GM21526 (cell line): ENCODE measurements at regions not wholly inside any gene's neighbourhood (a gene's known extent, or its start where the extent isn't known, plus 50 kb on each side); places are given as distances from the start of the nearest gene placed in this dataset.

Experiments
- ATAC-seq: cut with Tn5 transposase; IDR thresholded peaks from one replicate; pipeline ENCODE4 v1.9.1; 2021; ENCODE audit warnings: moderate library complexity; ENCODE audit not compliant: unreplicated experiment, low FRiP score

- no peak for ATAC-seq
Observed at GRCh38 chr10:120360571-120360970, 96.5 kb upstream of the PLPP4 start.

GRCh38 chr10:120365872-120366271 lies 91.2 kb upstream of the PLPP4 start:
- ATAC-seq: no peak

GRCh38 chr10:120367341-120367740 lies 89.7 kb upstream of the PLPP4 start:
- no peak for ATAC-seq

- no peak for ATAC-seq
Observed at GRCh38 chr10:120368338-120368737, 88.7 kb upstream of the PLPP4 start.

- ATAC-seq: no peak
Observed at GRCh38 chr10:120368927-120369326, 88.1 kb upstream of the PLPP4 start.

GRCh38 chr10:120369856-120370276 lies 87.2 kb upstream of the PLPP4 start:
- no peak for ATAC-seq

- ATAC-seq: no peak
Observed at GRCh38 chr10:120371856-120372255, 85.2 kb upstream of the PLPP4 start.

GRCh38 chr10:120372917-120373316 lies 84.1 kb upstream of the PLPP4 start:
- ATAC-seq: no peak

- ATAC-seq: no peak
Observed at GRCh38 chr10:120375666-120376065, 81.4 kb upstream of the PLPP4 start.

GRCh38 chr10:120381931-120382330 lies 75.1 kb upstream of the PLPP4 start:
- ATAC-seq: no peak

GRCh38 chr10:120382360-120382759 lies 74.7 kb upstream of the PLPP4 start:
- ATAC-seq: no peak

GRCh38 chr10:120385992-120386391 lies 71.0 kb upstream of the PLPP4 start:
- ATAC-seq: no peak

GRCh38 chr10:120386896-120387295 lies 70.1 kb upstream of the PLPP4 start:
- ATAC-seq: no peak

GRCh38 chr10:120387326-120387725 lies 69.7 kb upstream of the PLPP4 start:
- no peak for ATAC-seq

GRCh38 chr10:120392245-120392644 lies 64.8 kb upstream of the PLPP4 start:
- ATAC-seq: no peak

- no peak for ATAC-seq
Observed at GRCh38 chr10:120392671-120393079, 64.4 kb upstream of the PLPP4 start.

- no peak for ATAC-seq
Observed at GRCh38 chr10:120394446-120394845, 62.6 kb upstream of the PLPP4 start.

- no peak for ATAC-seq
Observed at GRCh38 chr10:120396228-120396627, 60.8 kb upstream of the PLPP4 start.

GRCh38 chr10:120398180-120398579 lies 58.8 kb upstream of the PLPP4 start:
- ATAC-seq: no peak

- no peak for ATAC-seq
Observed at GRCh38 chr10:120400601-120401000, 56.4 kb upstream of the PLPP4 start.

- no peak for ATAC-seq
Observed at GRCh38 chr10:120402147-120402766, 54.8 kb upstream of the PLPP4 start.

GRCh38 chr10:120403109-120403508 lies 53.9 kb upstream of the PLPP4 start:
- ATAC-seq: no peak

GRCh38 chr10:120406376-120406775 lies 50.7 kb upstream of the PLPP4 start:
- ATAC-seq: no peak
